ENCODE measurements at regions not wholly inside any gene's neighbourhood (a gene's known extent, or its start where the extent isn't known, plus 50 kb on each side); places are given as distances from the start of the nearest gene placed in this dataset.

DNA sequence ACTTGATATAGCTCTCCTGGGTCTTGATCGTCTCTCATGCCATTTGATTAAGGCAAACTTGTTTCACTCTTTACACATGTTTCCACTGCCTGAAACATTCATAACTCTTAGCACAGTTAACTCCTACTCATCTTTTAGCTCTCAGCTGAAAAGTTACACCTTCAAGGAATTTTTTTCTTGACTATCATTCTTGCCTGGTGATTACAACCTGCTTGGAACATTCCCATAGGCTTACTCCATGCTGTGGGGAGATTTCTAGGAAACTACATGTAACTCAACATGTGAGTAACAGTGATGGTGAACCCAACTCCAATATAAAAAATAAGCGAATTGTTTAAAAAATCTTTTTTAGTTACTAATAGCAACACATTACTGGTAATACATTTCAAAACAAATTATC, 224.1 kb upstream of the MPDZ start:
- TF ChIP-seq POLR2AphosphoS5 (IDR thresholded peaks at IDR 0.05; ENCODE audit: low read depth) = no peak
- TF ChIP-seq, protein P1, sequence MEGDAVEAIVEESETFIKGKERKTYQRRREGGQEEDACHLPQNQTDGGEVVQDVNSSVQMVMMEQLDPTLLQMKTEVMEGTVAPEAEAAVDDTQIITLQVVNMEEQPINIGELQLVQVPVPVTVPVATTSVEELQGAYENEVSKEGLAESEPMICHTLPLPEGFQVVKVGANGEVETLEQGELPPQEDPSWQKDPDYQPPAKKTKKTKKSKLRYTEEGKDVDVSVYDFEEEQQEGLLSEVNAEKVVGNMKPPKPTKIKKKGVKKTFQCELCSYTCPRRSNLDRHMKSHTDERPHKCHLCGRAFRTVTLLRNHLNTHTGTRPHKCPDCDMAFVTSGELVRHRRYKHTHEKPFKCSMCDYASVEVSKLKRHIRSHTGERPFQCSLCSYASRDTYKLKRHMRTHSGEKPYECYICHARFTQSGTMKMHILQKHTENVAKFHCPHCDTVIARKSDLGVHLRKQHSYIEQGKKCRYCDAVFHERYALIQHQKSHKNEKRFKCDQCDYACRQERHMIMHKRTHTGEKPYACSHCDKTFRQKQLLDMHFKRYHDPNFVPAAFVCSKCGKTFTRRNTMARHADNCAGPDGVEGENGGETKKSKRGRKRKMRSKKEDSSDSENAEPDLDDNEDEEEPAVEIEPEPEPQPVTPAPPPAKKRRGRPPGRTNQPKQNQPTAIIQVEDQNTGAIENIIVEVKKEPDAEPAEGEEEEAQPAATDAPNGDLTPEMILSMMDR (IDR thresholded peaks at IDR 0.05; ENCODE audit: insufficient read depth, low read length) = no peak
- TF ChIP-seq GABPA (IDR thresholded peaks at IDR 0.05; ENCODE audit: low read depth) = no peak
- TF ChIP-seq, protein P2, sequence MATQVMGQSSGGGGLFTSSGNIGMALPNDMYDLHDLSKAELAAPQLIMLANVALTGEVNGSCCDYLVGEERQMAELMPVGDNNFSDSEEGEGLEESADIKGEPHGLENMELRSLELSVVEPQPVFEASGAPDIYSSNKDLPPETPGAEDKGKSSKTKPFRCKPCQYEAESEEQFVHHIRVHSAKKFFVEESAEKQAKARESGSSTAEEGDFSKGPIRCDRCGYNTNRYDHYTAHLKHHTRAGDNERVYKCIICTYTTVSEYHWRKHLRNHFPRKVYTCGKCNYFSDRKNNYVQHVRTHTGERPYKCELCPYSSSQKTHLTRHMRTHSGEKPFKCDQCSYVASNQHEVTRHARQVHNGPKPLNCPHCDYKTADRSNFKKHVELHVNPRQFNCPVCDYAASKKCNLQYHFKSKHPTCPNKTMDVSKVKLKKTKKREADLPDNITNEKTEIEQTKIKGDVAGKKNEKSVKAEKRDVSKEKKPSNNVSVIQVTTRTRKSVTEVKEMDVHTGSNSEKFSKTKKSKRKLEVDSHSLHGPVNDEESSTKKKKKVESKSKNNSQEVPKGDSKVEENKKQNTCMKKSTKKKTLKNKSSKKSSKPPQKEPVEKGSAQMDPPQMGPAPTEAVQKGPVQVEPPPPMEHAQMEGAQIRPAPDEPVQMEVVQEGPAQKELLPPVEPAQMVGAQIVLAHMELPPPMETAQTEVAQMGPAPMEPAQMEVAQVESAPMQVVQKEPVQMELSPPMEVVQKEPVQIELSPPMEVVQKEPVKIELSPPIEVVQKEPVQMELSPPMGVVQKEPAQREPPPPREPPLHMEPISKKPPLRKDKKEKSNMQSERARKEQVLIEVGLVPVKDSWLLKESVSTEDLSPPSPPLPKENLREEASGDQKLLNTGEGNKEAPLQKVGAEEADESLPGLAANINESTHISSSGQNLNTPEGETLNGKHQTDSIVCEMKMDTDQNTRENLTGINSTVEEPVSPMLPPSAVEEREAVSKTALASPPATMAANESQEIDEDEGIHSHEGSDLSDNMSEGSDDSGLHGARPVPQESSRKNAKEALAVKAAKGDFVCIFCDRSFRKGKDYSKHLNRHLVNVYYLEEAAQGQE (IDR thresholded peaks at IDR 0.05; ENCODE audit: insufficient replicate concordance, low read depth) = no peak
